ENCODE measurements at regions not wholly inside any gene's neighbourhood (a gene's known extent, or its start where the extent isn't known, plus 50 kb on each side); places are given as distances from the start of the nearest gene placed in this dataset.

- Mint-ChIP-seq H3K27me3 (no peaks in the 10 kb centered on the region), H3K4me1 (no peaks in the 10 kb centered on the region), H3K27ac (no peak overlapping the region), H3K36me3 (no peaks in the 10 kb centered on the region), H3K9me3 (no peaks in the 10 kb centered on the region), H3K4me3 (no peak overlapping the region)
- ATAC-seq (replicated peaks) = no peak
- no peak for DNase-seq
Observed at GRCh38 chr22:48783821-48784266, 1043.8 kb downstream of the BRD1 start.

GRCh38 chr22:48782811-48783511, 1044.7 kb downstream of the BRD1 start:
- Mint-ChIP-seq H3K36me3 (no peaks in the 10 kb centered on the region), H3K9me3 (peaks cover 3 to 4% of the 10 kb centered on the region in 2 donors), H3K4me3 (no peak overlapping the region), H3K27ac (no peak overlapping the region), H3K27me3 (peaks cover 4 to 5% of the 10 kb centered on the region in 2 donors), H3K4me1 (no peaks in the 10 kb centered on the region)
- ATAC-seq (replicated peaks) = no peak
- DNase-seq = no peak

GRCh38 chr22:48782326-48782725, 1045.3 kb downstream of the BRD1 start:
- Mint-ChIP-seq H3K27me3 (peaks cover 5% of the 10 kb centered on the region in 2 donors), H3K36me3 (peaks cover 2 to 4% of the 10 kb centered on the region in 2 donors), H3K9me3 (peaks cover 8 to 10% of the 10 kb centered on the region in 2 donors), H3K27ac (no peak overlapping the region), H3K4me3 (no peak overlapping the region), H3K4me1 (no peaks in the 10 kb centered on the region)
- ATAC-seq (replicated peaks) (no peak), DNase-seq (no peak)

- ATAC-seq (replicated peaks) (no peak), DNase-seq (no peak)
- Mint-ChIP-seq H3K27ac (no peak overlapping the region), H3K9me3 (peaks cover 8 to 10% of the 10 kb centered on the region in 2 donors), H3K36me3 (peaks cover 2 to 4% of the 10 kb centered on the region in 2 donors), H3K27me3 (peaks cover 5% of the 10 kb centered on the region in 2 donors), H3K4me3 (no peak overlapping the region), H3K4me1 (no peaks in the 10 kb centered on the region)
Observed at GRCh38 chr22:48781868-48782267, 1045.8 kb downstream of the BRD1 start.

GRCh38 chr22:48781391-48781790, 1046.3 kb downstream of the BRD1 start:
- no peak overlapping the region for H3K27ac Mint-ChIP-seq
- peaks cover 5% of the 10 kb centered on the region in 2 donors for H3K27me3 Mint-ChIP-seq
- DNase-seq (no peak), ATAC-seq (replicated peaks) (no peak)
- H3K4me1 Mint-ChIP-seq = no peaks in the 10 kb centered on the region
- peaks cover 10% of the 10 kb centered on the region in 2 donors for H3K9me3 Mint-ChIP-seq
- no peak overlapping the region for H3K4me3 Mint-ChIP-seq
- peaks cover 2 to 4% of the 10 kb centered on the region in 2 donors for H3K36me3 Mint-ChIP-seq

- DNase-seq (no peak), ATAC-seq (replicated peaks) (no peak)
- peak overlapping the region; percentile 51 for H3K27ac Mint-ChIP-seq
- H3K9me3 Mint-ChIP-seq = peaks cover 15 to 17% of the 10 kb centered on the region in 2 donors
- no peaks in the 10 kb centered on the region for H3K4me1 Mint-ChIP-seq
- no peak overlapping the region for H3K4me3 Mint-ChIP-seq
- H3K36me3 Mint-ChIP-seq = peaks cover 2 to 4% of the 10 kb centered on the region in 2 donors
- H3K27me3 Mint-ChIP-seq = peaks cover 5% of the 10 kb centered on the region in 2 donors
Observed at GRCh38 chr22:48780597-48781277, 1046.9 kb downstream of the BRD1 start.

GRCh38 chr22:48779661-48780596, 1047.7 kb downstream of the BRD1 start:
- Mint-ChIP-seq H3K36me3 (peaks cover 2 to 4% of the 10 kb centered on the region in 2 donors), H3K27ac (no peak overlapping the region), H3K9me3 (peaks cover 17% of the 10 kb centered on the region in 2 donors), H3K4me1 (no peaks in the 10 kb centered on the region), H3K4me3 (no peak overlapping the region), H3K27me3 (peaks cover 5 to 8% of the 10 kb centered on the region in 2 donors)
- ATAC-seq (replicated peaks) (no peak), DNase-seq (no peak)

GRCh38 chr22:48779211-48779643, 1048.4 kb downstream of the BRD1 start:
- DNase-seq (no peak), ATAC-seq (replicated peaks) (no peak)
- peaks cover 17% of the 10 kb centered on the region in 2 donors for H3K9me3 Mint-ChIP-seq
- peaks cover 2 to 4% of the 10 kb centered on the region in 2 donors for H3K36me3 Mint-ChIP-seq
- H3K27me3 Mint-ChIP-seq = peaks cover 5 to 11% of the 10 kb centered on the region in 2 donors
- no peaks in the 10 kb centered on the region for H3K4me1 Mint-ChIP-seq
- H3K4me3 Mint-ChIP-seq = no peak overlapping the region
- no peak overlapping the region for H3K27ac Mint-ChIP-seq

GRCh38 chr22:48778308-48779195, 1049.1 kb downstream of the BRD1 start:
- H3K9me3 Mint-ChIP-seq = peaks cover 17 to 19% of the 10 kb centered on the region in 2 donors
- no peak overlapping the region for H3K4me3 Mint-ChIP-seq
- no peak overlapping the region for H3K27ac Mint-ChIP-seq
- peaks cover 5 to 11% of the 10 kb centered on the region in 2 donors for H3K27me3 Mint-ChIP-seq
- peaks cover 2 to 4% of the 10 kb centered on the region in 2 donors for H3K36me3 Mint-ChIP-seq
- H3K4me1 Mint-ChIP-seq = no peaks in the 10 kb centered on the region
- DNase-seq (no peak), ATAC-seq (replicated peaks) (no peak)

GRCh38 chr22:48772286-48772907, 1055.3 kb downstream of the BRD1 start:
- Mint-ChIP-seq H3K36me3 (peaks cover under 1 to 2% of the 10 kb centered on the region in 2 donors), H3K27ac (no peak overlapping the region), H3K27me3 (peaks cover 0 to 13% of the 10 kb centered on the region in 2 donors), H3K4me1 (no peaks in the 10 kb centered on the region), H3K4me3 (no peak overlapping the region), H3K9me3 (peaks cover 12 to 20% of the 10 kb centered on the region in 2 donors)
- DNase-seq (no peak), ATAC-seq (replicated peaks) (no peak)

- Mint-ChIP-seq H3K4me3 (no peak overlapping the region), H3K4me1 (no peaks in the 10 kb centered on the region), H3K27me3 (peaks cover 0 to 7% of the 10 kb centered on the region in 2 donors), H3K27ac (no peak overlapping the region), H3K9me3 (peaks cover 4 to 16% of the 10 kb centered on the region in 2 donors), H3K36me3 (peaks cover 0 to 2% of the 10 kb centered on the region in 2 donors)
- ATAC-seq (replicated peaks) (no peak), DNase-seq (no peak)
Observed at GRCh38 chr22:48765595-48765994, 1062.1 kb downstream of the BRD1 start.

- Mint-ChIP-seq H3K27ac (no peak overlapping the region), H3K4me1 (no peaks in the 10 kb centered on the region), H3K36me3 (no peaks in the 10 kb centered on the region), H3K27me3 (peaks cover 4 to 10% of the 10 kb centered on the region in 2 donors), H3K4me3 (no peak overlapping the region), H3K9me3 (peaks cover 0 to 7% of the 10 kb centered on the region in 2 donors)
- ATAC-seq (replicated peaks) (no peak), DNase-seq (no peak)
Observed at GRCh38 chr22:48761546-48761945, 1066.1 kb downstream of the BRD1 start.
